ENCODE measurements at regions not wholly inside any gene's neighbourhood (a gene's known extent, or its start where the extent isn't known, plus 50 kb on each side); places are given as distances from the start of the nearest gene placed in this dataset.

DNA sequence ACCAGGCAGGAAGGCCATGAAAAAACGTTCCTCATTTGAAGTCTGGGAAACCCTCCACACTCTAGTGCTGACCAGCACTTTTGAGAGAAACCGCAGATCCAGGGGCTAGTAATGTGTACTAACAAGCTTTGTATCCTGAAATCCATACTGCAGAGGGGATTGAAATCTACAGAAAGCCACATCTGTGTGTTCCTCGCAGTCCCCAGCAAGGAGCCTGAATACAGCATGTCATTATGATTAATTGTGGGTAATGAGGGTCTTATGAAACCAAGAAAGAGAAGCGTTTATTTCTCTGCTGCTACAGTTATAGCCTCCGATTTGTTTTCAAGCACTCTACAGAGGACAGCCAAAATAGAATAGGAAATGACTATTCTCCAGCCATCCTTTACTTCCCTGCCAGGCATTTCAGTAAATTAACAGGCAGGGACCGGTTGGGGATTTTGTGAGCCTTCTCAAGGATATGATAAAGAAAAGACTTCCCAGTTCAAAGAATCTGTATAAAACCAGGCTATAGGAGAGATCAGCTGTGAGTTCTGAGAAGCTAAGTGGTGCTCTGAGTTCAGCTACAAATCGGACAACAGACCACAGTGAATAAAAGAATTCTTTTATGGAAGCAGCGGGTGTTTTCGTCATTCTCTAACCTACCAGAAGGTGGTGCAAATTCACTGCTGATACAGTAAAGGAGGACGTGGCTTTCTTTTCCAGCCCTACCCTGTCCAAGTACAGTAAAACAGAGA, 133.4 kb downstream of the INSIG2 start:
- intact Hi-C loops (cut with micrococcal nuclease; ENCODE audit: unreplicated experiment): loop anchor here (1.0 to 10.0 kb wide), 6 partner anchors 51 to 644 kb away; no protein-coding TSS in a partner anchor
- CTCF ChIA-PET: interaction anchor here (0.6 to 1.0 kb wide), 4 partner anchors 14 to 175 kb away, joined by 3 to 4 read pairs (median 4); no protein-coding TSS in a partner anchor
- TF ChIP-seq, protein P1, sequence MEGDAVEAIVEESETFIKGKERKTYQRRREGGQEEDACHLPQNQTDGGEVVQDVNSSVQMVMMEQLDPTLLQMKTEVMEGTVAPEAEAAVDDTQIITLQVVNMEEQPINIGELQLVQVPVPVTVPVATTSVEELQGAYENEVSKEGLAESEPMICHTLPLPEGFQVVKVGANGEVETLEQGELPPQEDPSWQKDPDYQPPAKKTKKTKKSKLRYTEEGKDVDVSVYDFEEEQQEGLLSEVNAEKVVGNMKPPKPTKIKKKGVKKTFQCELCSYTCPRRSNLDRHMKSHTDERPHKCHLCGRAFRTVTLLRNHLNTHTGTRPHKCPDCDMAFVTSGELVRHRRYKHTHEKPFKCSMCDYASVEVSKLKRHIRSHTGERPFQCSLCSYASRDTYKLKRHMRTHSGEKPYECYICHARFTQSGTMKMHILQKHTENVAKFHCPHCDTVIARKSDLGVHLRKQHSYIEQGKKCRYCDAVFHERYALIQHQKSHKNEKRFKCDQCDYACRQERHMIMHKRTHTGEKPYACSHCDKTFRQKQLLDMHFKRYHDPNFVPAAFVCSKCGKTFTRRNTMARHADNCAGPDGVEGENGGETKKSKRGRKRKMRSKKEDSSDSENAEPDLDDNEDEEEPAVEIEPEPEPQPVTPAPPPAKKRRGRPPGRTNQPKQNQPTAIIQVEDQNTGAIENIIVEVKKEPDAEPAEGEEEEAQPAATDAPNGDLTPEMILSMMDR (IDR thresholded peaks at IDR 0.05; ENCODE audit: insufficient read depth in 1 of 2, low read depth in 1 of 2, low read length in 1 of 2, severe bottlenecking in 1 of 2, unreplicated experiment in 1 of 2): peak; percentile 67 to 72
- Mint-ChIP-seq H3K4me1 (ENCODE audit: low read depth, unreplicated experiment) (no peaks in the 10 kb centered on the region), H3K27me3 (ENCODE audit: insufficient read depth, unreplicated experiment) (peaks cover 22% of the 10 kb centered on the region), H3K36me3 (ENCODE audit: insufficient read depth, unreplicated experiment) (no peaks in the 10 kb centered on the region), H3K9me3 (ENCODE audit: unreplicated experiment) (no peaks in the 10 kb centered on the region), H3K27ac (ENCODE audit: unreplicated experiment) (no peak overlapping the region), H3K4me3 (ENCODE audit: unreplicated experiment) (no peak overlapping the region)
- peak in 1 of 2 experiments; percentile 63 for DNase-seq
- POLR2A ChIA-PET: no interaction called here
- H3K4me3 ChIP-seq (ENCODE audit: low read depth, low read length): no peak overlapping the region
- H3K36me3 ChIP-seq (ENCODE audit: control insufficient read depth, insufficient read depth, low read length): no peaks in the 10 kb centered on the region
- H3K9me3 ChIP-seq: no peaks in the 10 kb centered on the region
- H3K4me1 ChIP-seq: no peaks in the 10 kb centered on the region
- no TSS peak for BruUV-seq (replicated peaks)
- peaks cover 4% of the 10 kb centered on the region for H3K27me3 ChIP-seq (replicated peaks; ENCODE audit: control insufficient read depth, insufficient read depth, low read length)

DNA sequence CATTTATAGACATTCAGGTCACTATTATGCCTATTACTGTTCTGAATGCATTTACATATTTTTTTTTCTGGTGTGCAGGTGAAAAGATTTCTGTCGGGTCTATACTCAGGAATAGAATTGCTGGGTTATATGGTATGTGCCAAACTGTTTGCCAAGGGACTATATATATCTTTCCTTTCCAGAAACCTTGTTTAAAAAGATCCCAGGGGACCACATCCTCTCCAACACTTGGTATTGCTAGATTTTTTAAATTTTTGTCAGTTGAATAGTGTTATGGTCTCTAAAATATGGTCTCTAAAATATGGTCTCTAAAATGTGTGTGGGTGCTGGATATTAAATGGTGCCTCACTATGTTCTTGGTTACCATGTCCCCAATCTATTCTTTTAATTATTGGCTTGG, 131.3 kb downstream of the INSIG2 start:
- Histone ChIP-seq H3K4me3 (ENCODE audit: low read depth, low read length) (no peak overlapping the region), H3K9me3 (peaks cover 2% of the 10 kb centered on the region), H3K27me3 (replicated peaks; ENCODE audit: control insufficient read depth, insufficient read depth, low read length) (peaks cover 4% of the 10 kb centered on the region), H3K4me1 (no peaks in the 10 kb centered on the region), H3K36me3 (ENCODE audit: control insufficient read depth, insufficient read depth, low read length) (no peaks in the 10 kb centered on the region)
- Mint-ChIP-seq H3K4me1 (ENCODE audit: low read depth, unreplicated experiment) (no peaks in the 10 kb centered on the region), H3K27ac (ENCODE audit: unreplicated experiment) (no peak overlapping the region), H3K4me3 (ENCODE audit: unreplicated experiment) (no peak overlapping the region), H3K9me3 (ENCODE audit: unreplicated experiment) (peaks cover 1% of the 10 kb centered on the region), H3K36me3 (ENCODE audit: insufficient read depth, unreplicated experiment) (no peaks in the 10 kb centered on the region), H3K27me3 (ENCODE audit: insufficient read depth, unreplicated experiment) (peaks cover 12% of the 10 kb centered on the region)
- ChIA-PET POLR2A (no interaction called here), CTCF (no interaction called here)
- TF ChIP-seq, protein P1 (IDR thresholded peaks at IDR 0.05; ENCODE audit: insufficient read depth in 1 of 2, low read depth in 1 of 2, low read length in 1 of 2, severe bottlenecking in 1 of 2, unreplicated experiment in 1 of 2): no peak
- intact Hi-C loops (cut with micrococcal nuclease; ENCODE audit: unreplicated experiment): loop anchor here (5.0 to 10.0 kb wide), 3 partner anchors 53 to 175 kb away; no protein-coding TSS in a partner anchor
- no peak for DNase-seq
- no TSS peak for BruUV-seq (replicated peaks)

DNA sequence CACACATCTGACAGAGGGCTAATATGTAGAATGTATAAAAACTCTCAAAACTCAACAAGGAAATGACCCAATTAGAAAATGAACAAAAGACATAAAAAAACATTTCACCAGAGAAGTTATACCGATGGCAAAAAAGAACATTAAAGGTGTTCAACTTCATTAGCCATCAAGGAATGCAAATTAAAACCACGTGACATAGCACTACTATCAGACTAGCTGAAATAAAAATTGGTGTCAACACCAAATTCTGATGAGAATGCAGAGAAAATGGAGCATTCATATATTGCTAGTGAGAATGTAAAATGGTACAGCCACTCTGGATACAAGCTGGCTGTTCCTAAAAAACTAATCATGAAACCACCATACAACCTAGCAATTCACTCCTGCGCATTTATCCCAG, 128.0 kb downstream of the INSIG2 start:
- TF ChIP-seq, protein P1 (IDR thresholded peaks at IDR 0.05; ENCODE audit: insufficient read depth in 1 of 2, low read depth in 1 of 2, low read length in 1 of 2, severe bottlenecking in 1 of 2, unreplicated experiment in 1 of 2): no peak
- peaks cover 8% of the 10 kb centered on the region for H3K27me3 Mint-ChIP-seq (ENCODE audit: insufficient read depth, unreplicated experiment)
- H3K27ac Mint-ChIP-seq (ENCODE audit: unreplicated experiment): no peak overlapping the region
- H3K4me3 Mint-ChIP-seq (ENCODE audit: unreplicated experiment): no peak overlapping the region
- intact Hi-C loops (cut with micrococcal nuclease; ENCODE audit: unreplicated experiment): no loop called here
- no peaks in the 10 kb centered on the region for H3K4me1 ChIP-seq
- H3K36me3 Mint-ChIP-seq (ENCODE audit: insufficient read depth, unreplicated experiment): no peaks in the 10 kb centered on the region
- peaks cover 6% of the 10 kb centered on the region for H3K9me3 Mint-ChIP-seq (ENCODE audit: unreplicated experiment)
- no peak for DNase-seq
- ChIA-PET CTCF (no interaction called here), POLR2A (no interaction called here)
- peaks cover 6% of the 10 kb centered on the region for H3K9me3 ChIP-seq
- H3K27me3 ChIP-seq (replicated peaks; ENCODE audit: control insufficient read depth, insufficient read depth, low read length): no peaks in the 10 kb centered on the region
- H3K4me1 Mint-ChIP-seq (ENCODE audit: low read depth, unreplicated experiment): no peaks in the 10 kb centered on the region
- no TSS peak for BruUV-seq (replicated peaks)
- no peaks in the 10 kb centered on the region for H3K36me3 ChIP-seq (ENCODE audit: control insufficient read depth, insufficient read depth, low read length)
- H3K4me3 ChIP-seq (ENCODE audit: low read depth, low read length): no peak overlapping the region

Measured in Caco-2 (cell line).